GM18519 (cell line): ENCODE measurements at regions not wholly inside any gene's neighbourhood (a gene's known extent, or its start where the extent isn't known, plus 50 kb on each side); places are given as distances from the start of the nearest gene placed in this dataset.

Experiments
- ATAC-seq: cut with Tn5 transposase; IDR thresholded peaks from one replicate; pipeline ENCODE4 v1.9.1; 2021; ENCODE audit warnings: mild to moderate bottlenecking, moderate library complexity; ENCODE audit not compliant: unreplicated experiment, low FRiP score

DNA sequence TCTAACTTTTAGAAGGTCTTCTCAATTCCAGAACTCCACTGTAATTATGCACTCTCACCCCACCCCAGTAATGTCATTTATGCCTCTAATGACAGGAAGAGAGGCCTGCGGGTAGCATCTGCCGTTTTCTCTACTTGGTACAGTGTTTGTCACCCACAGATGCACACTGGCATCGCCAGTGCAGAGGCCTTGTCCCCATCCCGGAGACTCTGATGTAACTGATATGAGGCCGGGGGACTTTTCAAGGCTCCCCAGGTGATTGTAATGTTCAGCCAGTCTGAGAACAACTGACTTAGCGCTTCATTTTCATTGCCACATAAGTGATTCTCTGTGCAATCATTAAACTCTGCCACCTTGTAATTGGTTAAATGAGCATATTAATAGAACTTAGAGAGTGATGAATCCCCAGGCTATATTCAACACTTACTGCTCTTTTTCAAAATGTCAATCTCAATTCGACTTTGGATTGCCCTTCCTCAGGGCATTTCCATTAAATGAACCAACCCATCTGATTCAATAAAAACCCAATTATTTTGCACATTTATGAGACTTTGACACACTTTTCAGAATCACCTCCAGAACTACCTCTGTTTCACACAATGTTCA, 113.2 kb downstream of the HERPUD2 start:
- ATAC-seq: no peak

DNA sequence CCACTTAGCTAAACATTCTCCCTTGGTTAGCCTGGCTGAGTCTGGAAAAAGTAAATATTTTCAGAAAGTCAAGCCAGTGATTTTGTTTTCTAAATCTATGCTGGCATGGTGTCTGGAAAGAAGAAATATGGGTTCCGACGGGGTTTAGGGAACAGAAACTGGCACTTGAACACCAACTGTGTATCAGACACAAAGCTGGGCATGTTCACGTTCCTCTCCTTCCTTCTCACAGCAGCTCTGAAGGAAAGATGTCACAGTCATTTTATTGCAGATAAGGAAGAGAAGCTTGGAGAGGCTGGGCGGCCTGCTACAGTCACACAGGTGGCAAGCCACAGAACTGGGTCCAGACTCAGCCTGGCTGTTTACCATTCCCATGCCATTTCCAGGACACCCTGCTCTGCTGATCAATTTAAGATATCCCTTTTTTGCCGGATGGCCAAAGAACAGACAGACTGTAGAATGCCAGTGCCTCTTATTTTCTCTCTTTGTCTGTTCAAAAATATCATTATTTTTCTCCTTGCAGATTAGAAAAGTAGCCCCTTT, 118.8 kb downstream of the HERPUD2 start:
- ATAC-seq: no peak

DNA sequence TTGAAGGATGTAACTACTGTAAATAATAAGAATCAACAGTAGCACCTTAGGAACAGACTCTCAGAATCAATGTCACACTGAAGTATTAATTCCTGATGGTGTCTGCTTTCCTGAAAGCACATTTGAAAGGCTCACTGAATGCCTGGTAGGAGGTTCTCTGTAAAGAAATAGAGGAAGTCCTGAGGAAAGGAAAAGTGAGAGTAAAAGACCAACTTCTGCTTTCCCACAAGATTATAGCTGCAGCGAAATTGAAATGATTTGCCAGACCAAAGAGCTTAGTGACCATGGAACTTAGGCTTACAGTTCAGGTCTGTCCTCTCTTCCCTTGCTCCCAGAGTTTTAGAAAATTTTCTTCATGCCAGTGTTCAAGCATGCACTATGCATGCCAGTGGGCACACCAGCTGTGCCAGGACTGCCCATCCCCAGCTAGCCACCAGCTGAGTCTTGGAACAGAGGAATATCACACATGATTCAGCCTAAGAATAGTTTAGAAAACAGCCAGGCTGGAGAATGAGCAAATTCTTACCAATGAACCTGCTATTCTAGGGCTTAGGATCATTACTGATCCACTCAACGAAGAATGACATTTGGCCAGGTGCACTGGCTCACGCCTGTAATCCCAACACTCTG, 123.2 kb downstream of the HERPUD2 start:
- no peak for ATAC-seq

DNA sequence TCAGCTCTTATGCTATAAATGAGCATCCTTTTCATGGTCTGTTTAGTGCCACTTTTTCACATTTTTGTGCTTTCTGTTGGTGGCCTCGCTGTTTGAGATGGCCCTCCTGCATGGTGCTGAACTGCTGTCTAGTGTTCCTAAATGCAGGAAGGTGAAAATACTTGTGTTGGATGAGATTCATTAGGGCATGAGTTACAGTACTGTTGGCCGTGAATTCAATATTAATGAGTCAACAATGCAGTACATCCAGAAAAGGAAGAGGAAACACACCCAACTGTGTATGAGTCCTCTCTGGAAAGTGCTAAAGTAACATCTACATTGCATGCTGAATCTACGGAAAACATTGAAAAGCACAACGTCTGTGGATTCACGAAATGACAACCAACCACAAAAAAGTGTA, 124.0 kb downstream of the HERPUD2 start:
- ATAC-seq: no peak

DNA sequence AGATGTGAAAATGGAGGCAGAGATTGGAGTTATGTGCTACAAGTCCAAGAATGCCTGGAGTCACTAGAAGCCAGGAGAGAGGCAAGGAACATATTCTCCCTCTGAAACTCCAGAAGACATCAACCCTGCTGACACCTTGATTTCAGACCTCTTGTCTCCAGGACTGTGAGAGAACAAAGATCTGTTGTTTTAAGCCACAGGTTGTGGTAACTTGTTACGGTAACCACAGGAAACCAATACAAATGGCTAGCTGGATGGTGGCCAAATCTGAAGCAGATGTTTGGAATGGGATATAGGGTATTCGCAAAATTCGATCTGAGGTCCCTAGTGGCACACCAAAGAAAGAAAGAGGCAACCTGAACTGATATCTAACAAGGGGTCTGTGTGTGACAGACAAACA, 129.0 kb downstream of the HERPUD2 start:
- ATAC-seq: no peak

DNA sequence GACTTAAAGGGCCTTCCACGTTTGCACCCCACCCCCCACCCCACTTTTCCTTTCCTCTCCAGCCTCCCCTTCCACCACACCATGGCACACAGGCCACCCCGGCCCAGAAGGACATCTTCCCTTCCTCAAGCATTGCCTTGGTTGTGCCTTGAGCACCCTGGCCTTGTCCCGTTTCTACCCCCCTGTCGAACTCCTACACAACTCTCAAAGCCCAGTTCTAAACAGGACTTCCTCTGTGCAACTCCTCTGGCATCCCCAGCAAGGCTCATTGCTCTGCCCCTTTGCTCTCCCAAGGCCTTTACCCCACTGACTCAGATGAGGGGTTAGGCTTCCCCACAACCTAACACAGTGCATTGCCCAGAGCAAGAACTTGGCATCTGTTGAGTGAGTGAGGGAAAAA, 136.1 kb downstream of the HERPUD2 start:
- ATAC-seq: no peak

DNA sequence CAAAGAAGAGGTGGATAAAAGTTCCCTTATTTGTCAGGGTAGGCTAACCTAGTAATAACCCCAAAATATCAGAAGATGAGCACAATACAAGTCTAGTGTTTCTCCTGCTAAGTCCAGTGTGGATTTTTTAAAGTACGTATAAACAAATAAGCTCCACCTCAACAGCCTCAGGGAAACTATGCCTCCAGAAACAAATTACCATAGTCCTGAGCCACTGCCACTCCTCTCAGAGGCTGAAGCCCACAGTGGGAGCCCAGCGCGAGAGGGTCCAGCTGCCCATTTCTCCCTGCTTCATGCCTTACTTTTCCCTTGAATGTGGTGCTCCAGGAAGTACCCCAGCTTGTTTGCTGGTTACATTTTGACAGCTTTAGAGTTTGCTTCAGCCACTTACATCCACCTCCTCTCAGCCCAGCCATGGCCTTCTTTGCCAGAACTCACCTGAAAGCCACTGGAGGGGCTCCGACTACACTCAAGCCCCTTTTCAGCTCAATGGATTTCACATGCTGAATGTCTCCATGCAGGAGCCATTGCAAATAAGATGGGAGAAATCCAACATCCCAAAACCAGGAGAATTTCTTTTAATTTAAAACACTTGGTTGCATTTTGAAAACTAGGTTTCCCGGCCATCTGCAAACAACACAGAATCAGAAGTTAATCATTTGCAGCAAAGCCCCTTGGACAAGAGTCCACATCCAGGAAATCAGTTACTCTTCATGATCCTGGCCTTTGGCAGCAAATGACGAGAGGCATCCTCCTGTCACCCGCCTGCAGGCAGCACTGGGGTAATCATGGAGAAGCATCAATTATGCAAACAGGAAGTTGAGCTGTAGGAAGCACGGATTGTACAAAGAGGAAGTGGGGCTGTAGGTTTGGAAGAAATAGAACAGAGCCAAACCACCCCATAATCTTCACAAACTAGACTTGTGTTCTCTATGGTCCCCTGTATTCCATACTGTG, 138.1 kb downstream of the HERPUD2 start:
- ATAC-seq: no peak

DNA sequence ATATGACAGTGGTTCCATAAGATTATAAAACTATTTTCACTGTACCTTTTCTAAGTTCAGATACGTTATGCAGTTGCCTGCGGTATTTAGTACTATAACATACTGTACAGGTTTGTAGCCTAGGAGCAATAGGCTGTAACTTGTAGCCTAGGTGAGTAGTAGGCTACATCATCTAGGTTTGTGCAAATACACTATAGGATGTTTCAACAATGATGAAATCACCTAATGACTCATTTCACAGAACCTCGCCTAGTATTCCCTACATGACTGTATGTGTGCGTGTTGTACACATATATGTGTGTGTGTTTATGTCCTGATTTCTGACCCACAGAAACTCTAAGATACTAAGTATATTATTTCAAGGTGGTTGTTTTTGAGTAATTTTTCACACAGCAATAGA, 139.0 kb downstream of the HERPUD2 start:
- no peak for ATAC-seq

DNA sequence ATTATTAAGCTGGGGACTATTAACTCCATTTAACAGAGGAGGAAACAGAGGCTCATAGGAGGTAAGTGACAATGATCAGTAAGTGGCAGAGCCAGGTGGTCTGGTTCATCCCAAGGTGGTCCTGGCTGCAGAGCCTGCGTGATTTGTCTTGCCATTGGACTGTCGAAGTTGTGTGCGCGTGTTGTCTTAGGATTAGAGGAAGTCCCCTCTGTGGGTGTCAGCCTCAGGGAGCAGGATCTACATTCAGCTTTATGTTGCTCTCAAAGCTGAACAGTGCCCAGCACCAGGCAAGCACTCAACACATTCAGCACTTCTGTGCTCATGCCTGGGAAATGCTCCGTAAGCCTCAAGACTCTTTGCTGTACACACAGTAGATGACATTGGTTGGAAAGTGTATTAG, 139.5 kb downstream of the HERPUD2 start:
- no peak for ATAC-seq

DNA sequence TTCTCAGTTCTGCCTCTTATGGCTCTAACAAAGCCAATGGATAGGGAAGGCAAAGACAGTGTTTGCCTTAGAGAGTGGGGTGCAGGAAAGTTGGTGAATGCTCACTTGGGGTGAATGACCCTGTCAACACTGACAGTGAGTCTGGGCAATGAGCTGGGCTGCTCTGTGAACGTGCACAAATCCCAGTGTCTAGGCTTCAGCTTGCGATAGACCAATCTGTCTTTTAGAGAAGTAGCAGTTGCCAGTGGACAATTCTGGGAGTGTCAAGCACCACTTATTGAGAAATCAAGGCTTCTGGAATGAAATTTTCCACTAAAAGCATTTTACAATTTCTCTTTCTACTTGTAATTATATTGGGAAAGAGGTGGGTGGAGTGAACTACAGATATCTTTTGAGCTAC, 141.4 kb downstream of the HERPUD2 start:
- no peak for ATAC-seq

DNA sequence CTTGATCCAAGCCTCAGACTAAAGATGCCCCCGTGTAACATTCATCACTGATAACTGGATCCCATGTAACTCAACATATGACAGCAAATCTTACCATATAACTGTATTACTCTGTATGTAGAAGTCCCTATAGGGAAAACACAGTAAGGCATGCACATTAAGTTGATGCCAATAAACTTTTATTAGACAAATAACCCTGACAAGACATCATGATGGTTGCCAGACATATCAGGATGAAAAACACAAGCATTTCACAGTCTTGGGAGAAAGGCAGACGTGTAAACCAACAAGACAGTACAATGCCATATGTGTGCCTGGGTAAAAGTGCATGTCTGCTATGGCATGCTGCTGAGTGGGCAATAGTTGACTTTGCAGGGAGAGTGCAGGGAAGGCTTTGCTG, 142.2 kb downstream of the HERPUD2 start:
- no peak for ATAC-seq

DNA sequence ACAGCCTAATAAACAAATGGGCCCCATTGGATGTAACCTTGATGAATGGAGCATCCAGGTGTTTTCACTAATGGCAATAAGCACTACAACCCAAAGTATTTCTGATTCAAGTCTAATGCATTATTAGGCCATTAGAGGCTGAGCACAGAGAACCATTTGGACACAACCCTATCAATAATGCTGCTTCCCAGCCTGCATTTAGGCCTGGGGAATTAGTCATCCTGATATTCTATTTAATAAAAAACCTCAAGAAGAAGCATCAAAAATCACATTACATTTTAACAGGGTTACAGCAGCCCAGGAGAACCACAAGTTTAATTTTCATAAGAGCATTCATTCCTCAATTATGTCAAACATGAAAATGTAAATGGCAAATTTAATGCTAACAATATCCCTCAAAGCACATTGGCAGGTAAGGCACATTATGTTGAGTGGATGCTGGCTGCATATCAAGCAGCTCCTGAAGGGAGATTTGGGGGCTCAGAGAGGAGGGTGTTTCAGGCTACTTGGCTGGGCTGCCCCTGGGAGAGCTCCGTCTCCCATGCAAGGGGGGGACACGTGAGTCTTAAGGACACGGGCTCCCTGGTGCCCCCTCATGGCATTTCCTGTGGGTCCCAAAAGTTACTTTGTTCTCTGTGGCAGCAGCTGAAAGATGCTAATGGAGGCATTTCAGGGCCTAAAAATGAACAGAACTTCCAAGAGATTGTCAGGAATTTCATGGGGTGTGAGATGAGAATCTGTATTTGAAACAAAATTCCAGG, 143.4 kb downstream of the HERPUD2 start:
- no peak for ATAC-seq

DNA sequence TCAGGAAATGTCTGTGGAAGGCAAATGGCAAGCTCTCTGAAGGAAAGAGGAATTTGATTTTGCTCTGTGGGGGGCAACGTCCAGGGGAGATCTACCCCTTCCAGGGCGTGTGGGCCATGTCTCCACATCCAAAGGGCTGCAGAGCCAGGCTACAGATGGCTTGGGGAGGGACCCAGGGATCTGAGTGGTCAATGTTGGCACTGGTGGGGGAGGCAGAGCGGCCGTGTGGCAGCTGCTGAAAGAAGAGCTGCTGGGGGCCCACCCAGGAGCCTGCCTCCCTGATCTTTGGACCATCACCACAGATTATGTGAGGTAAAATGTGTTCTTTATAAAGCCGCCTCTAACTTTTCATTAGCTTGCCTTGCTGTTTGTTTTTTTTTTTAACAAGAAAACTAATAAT, 144.1 kb downstream of the HERPUD2 start:
- no peak for ATAC-seq

DNA sequence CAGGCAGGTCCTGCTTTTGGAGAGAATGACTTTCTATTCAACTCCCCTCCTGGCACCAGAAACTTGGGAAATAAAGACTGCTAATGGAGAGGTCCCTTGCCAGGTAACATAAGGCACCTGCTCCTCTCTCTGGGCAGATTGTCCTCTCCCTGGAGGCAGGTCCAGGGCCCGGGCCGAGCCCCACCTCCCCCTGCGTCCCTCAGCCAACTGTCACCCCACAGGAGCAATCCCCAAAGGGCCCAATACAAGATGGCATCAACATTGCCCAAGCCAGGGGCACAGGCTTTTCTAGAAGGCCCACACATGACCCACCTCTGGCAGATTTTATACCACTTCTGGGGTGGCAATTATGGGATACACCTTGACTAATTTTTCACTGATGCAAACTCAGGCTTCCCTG, 145.2 kb downstream of the HERPUD2 start:
- ATAC-seq: no peak

DNA sequence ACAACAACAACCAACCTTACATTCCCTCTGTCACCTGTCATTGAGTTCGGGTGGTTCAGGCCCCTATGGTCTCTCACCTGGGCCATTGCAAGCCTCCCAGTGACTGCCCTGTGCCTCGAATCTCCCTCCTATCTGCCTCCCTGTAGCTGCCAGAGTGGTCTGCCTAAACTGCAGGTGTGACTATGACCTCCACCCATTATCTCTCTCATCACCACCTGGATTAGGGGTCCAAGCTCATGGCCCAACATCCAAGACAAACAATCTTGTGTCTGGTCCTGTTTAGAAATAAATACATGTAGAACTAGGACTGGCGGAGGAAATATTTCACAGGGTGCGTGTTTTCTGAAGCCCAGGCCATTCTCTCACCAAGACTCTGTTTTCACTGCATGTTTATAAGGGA, 146.6 kb downstream of the HERPUD2 start:
- no peak for ATAC-seq

DNA sequence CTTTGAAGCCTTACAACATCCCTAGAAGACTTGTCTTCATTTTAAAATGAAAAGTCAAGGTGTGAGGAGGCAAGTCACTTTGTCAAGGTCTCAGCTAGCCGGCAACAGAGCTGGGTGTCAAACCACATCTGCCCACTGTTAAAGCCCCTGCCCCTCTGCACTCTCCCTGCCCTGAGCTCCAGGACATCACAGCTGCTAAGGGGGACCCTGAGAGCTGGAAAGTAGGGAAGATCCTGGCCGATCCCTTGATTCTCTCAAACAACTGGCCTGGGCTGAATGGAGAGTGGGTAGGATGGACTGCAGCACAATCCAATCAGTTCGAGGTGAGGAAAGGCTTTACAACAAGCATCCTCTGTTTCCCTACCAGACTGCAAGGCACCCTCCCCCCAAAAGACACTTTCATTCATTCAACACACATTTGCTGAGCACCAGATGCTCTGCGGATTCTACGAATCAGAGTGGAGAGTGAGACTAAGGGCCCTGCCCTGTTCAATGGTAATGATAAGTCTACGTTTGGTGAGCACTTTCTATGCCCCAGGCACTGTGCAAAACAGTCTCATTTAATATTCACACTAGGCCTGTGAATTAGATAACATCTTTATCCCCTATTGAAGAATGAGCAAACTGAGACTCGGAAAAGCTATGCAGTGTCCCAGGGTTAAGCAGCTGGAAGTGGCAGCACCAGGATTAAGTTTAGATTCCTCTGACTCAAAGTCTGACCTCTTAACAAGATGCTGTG, 148.1 kb downstream of the HERPUD2 start:
- no peak for ATAC-seq

DNA sequence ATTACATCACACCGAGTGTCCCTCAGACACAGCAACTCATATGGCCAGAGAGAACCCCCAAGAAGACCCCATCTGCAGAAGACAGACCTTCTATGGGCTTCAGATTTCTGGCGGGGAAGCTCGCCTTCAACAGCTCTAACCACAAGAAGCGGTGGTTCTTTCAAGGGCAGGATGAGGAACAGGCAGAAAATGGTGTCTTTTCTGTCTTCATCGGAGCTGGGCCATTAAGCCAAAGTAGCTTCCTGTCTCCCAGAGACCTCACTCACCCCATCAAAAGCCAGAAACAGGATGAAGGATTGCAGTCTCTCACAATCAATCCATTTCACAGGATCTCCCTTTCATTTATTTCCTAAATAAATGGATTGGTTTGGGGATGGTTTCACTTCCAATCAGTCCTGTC, 149.1 kb downstream of the HERPUD2 start:
- ATAC-seq: no peak

DNA sequence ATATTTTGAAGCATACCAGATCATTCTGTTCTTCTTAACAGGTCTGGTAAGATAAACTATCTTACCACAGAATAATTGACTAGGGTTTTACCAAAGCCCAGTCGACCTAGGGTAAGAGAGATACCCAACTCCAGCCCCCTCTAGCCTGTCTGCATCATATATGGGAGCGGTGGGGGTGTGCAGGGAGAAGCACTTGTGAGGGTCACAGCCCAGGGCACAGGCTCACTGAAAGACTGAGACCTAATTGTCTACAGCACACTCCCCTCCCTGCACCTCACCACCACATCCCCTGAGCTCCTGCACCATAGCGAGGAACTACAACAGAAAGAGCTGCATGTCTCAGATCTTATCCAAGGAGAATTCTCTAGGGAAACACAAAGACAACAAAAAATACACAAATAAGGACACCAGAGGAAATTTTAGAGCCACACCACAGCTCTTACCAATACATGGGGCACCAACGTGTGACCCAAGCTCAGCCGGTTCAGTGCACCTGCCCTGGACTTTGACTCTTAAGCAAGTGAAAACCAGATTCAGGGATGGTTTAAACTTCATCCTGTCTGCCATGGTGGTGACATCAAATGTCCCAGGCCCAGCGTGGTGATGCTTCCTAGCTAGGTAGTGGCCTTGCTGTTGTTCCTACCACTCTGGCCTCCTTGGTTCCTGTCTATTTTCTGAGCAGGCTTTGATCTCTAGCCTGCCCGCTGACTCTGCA, 150.8 kb downstream of the HERPUD2 start:
- ATAC-seq: no peak
